Epithelial cell of prostate (primary cell): ENCODE measurements at regions not wholly inside any gene's neighbourhood (a gene's known extent, or its start where the extent isn't known, plus 50 kb on each side); places are given as distances from the start of the nearest gene placed in this dataset.

Experiments used
- DNase-seq: peaks from one replicate; pipeline ENCODE4 v3.0.0-alpha.2; 2011; ENCODE audit warnings: low read depth, low spot score
- H3K27ac ChIP-seq: fragments of 450-650 bp; 2 replicates; pipeline ENCODE4 v1.5.1; 2017; ENCODE audit warnings: mild to moderate bottlenecking

GRCh38 chr5:29697785-29698414, 1495.6 kb upstream of the CDH6 start:
- no peak overlapping the region for H3K27ac ChIP-seq
- DNase-seq, result no peak

- no peak for DNase-seq
Measured at GRCh38 chr5:29697278-29697677, 1496.2 kb upstream of the CDH6 start.

GRCh38 chr5:29672678-29673077, 1520.8 kb upstream of the CDH6 start:
- no peak overlapping the region for H3K27ac ChIP-seq
- no peak for DNase-seq

More at GRCh38 chr5:29697278-29697677, 1496.2 kb upstream of the CDH6 start:
- H3K27ac ChIP-seq, result no peak overlapping the region

GRCh38 chr5:29662876-29663275, 1530.6 kb upstream of the CDH6 start:
- DNase-seq, result no peak
- H3K27ac ChIP-seq, result no peak overlapping the region

- no peak for DNase-seq
- H3K27ac ChIP-seq, result no peak overlapping the region
Measured at GRCh38 chr5:29654954-29655353, 1538.5 kb upstream of the CDH6 start.

GRCh38 chr5:29649321-29649720, 1544.2 kb upstream of the CDH6 start:
- no peak for DNase-seq
- no peak overlapping the region for H3K27ac ChIP-seq

GRCh38 chr5:29642601-29643000, 1550.9 kb upstream of the CDH6 start:
- DNase-seq, result no peak
- no peak overlapping the region for H3K27ac ChIP-seq

- H3K27ac ChIP-seq, result no peak overlapping the region
Measured at GRCh38 chr5:29614206-29614605, 1579.3 kb upstream of the CDH6 start.

GRCh38 chr5:29588236-29588635, 1605.2 kb upstream of the CDH6 start:
- DNase-seq, result no peak
- H3K27ac ChIP-seq, result no peak overlapping the region

More at GRCh38 chr5:29614206-29614605, 1579.3 kb upstream of the CDH6 start:
- DNase-seq, result no peak

- no peak for DNase-seq
- no peak overlapping the region for H3K27ac ChIP-seq
Measured at GRCh38 chr5:29587832-29588231, 1605.7 kb upstream of the CDH6 start.

GRCh38 chr5:29568028-29568427, 1625.5 kb upstream of the CDH6 start:
- no peak overlapping the region for H3K27ac ChIP-seq
- no peak for DNase-seq

GRCh38 chr5:29561564-29561963, 1631.9 kb upstream of the CDH6 start:
- no peak for DNase-seq
- H3K27ac ChIP-seq, result no peak overlapping the region

GRCh38 chr5:29550523-29550922, 1643.0 kb upstream of the CDH6 start:
- DNase-seq, result no peak
- no peak overlapping the region for H3K27ac ChIP-seq

- no peak overlapping the region for H3K27ac ChIP-seq
- no peak for DNase-seq
Measured at GRCh38 chr5:29548262-29548661, 1645.2 kb upstream of the CDH6 start.

- H3K27ac ChIP-seq, result no peak overlapping the region
- no peak for DNase-seq
Measured at GRCh38 chr5:29547236-29547865, 1646.1 kb upstream of the CDH6 start.

- DNase-seq, result no peak
- H3K27ac ChIP-seq, result no peak overlapping the region
Measured at GRCh38 chr5:29543501-29543900, 1650.0 kb upstream of the CDH6 start.

- DNase-seq, result no peak
Measured at GRCh38 chr5:29524227-29524626, 1669.3 kb upstream of the CDH6 start.

GRCh38 chr5:29518176-29518575, 1675.3 kb upstream of the CDH6 start:
- H3K27ac ChIP-seq, result no peak overlapping the region
- DNase-seq, result no peak

More at GRCh38 chr5:29524227-29524626, 1669.3 kb upstream of the CDH6 start:
- H3K27ac ChIP-seq, result no peak overlapping the region

GRCh38 chr5:29516224-29516623, 1677.3 kb upstream of the CDH6 start:
- H3K27ac ChIP-seq, result no peak overlapping the region
- no peak for DNase-seq

GRCh38 chr5:29508131-29508530, 1685.4 kb upstream of the CDH6 start:
- no peak overlapping the region for H3K27ac ChIP-seq
- no peak for DNase-seq

- DNase-seq, result no peak
Measured at GRCh38 chr5:29504411-29504810, 1689.1 kb upstream of the CDH6 start.

GRCh38 chr5:29498860-29499259, 1694.6 kb upstream of the CDH6 start:
- no peak for DNase-seq

More at GRCh38 chr5:29504411-29504810, 1689.1 kb upstream of the CDH6 start:
- H3K27ac ChIP-seq, result no peak overlapping the region

More at GRCh38 chr5:29498860-29499259, 1694.6 kb upstream of the CDH6 start:
- no peak overlapping the region for H3K27ac ChIP-seq
